ENCODE measurements at regions not wholly inside any gene's neighbourhood (a gene's known extent, or its start where the extent isn't known, plus 50 kb on each side); places are given as distances from the start of the nearest gene placed in this dataset.

- TF ChIP-seq ZNF274 (IDR thresholded peaks at IDR 0.05; ENCODE audit: low read depth, low read length) (no peak), YY1 (IDR thresholded peaks at IDR 0.05; ENCODE audit: insufficient read depth, insufficient read length) (no peak)
Measured at GRCh38 chr10:121332829-121333765, 265.1 kb downstream of the FGFR2 start.
